Umbilical cord (tissue), 1 donor: ENCODE measurements at regions not wholly inside any gene's neighbourhood (a gene's known extent, or its start where the extent isn't known, plus 50 kb on each side); places are given as distances from the start of the nearest gene placed in this dataset.
"Not testable (repeated sequence)": the region's sequence is repeated elsewhere in the genome, so short reads cannot be mapped to it uniquely, and the experiment has no call there.

Experiments used
- DNase-seq: peaks from one replicate; pipeline ENCODE4 v3.0.0-alpha.2; 2015; ENCODE audit warnings: low spot score

GRCh38 chr3:159649951-159650350, 338.7 kb upstream of the IL12A start:
- no peak for DNase-seq

DNA sequence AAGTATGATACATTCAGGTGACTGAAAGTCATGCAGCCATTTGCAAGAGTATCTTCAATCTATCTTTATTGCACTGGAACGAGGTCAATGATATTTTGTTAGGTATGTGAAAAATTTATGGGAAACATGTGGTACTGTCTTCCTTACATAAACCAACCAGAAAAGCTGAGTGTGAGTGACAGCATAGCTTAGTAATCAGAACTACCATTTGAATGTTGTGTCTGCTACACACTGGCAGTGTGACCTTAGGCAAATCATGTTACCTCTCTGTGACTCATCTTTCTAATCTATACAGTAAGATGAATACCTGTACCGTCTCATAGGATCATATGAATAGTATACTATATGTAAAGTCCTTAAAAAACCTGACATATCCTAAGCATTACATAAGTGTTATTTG, 337.9 kb upstream of the IL12A start:
- DNase-seq, result no peak

DNA sequence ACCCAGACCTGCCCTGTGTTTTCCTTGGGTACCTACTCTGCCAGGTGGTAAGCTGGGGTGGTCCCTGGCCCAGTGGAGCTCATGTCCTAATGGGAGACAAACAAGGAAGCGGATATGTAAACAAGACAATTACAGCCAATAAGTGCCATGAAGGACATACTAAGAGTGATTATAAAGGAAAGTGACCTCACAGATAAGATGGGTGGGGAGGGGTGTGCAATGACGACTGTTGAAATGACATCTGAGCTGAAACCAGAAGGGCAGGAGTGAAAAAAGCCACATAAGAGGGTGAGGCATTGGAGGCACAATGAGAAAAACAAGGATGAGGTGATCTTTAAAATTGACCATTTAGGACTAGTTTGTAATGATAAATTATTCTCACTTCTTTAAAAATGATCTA, 336.2 kb upstream of the IL12A start:
- DNase-seq, result no peak

DNA sequence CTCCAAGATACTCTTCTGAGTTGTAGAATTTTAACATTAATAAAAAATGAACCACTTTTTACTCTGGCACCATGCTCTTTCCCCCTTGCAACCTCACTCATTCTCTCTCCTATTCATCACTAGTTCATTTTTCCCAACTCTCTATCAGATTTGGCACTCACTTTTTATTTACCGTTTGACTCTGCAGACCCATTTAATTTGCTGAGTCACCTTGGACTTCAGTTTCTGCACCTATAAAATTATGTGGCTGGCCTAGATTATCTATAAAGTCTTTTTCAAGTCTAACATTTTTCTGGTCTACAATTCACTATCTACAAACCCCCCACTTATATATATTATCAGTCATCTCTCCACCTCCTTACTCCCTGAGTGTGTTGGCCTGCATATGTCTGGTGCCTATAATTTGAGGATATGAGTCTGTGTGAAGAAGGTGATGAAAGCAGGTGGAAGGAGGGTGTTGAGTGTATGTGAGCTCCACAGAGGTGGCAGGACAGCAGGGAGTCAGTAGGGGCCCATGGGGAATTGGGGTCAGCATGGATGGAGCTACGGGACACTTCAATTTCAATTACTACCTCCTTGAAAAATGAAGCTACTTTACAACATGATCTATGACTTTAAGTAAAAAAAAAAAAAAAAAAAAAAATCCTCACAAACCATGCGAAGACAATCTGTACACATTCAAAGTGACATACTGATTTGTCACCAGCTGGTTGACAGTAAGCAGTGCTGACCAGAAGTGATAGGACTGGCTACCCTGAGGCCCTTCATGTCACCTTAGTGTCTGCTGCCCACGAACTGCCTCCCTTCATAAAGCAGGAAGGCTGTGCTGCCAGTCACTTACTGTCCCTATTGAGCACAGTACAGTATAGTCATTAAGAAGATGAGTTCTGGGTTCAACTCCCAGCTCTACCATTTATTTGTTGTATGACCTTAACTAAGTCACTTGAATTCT, 334.2 kb upstream of the IL12A start:
- no peak for DNase-seq

- DNase-seq, result no peak
These were observed 333.4 kb upstream of the IL12A start for GRCh38 chr3:159655202-159655601.

DNA sequence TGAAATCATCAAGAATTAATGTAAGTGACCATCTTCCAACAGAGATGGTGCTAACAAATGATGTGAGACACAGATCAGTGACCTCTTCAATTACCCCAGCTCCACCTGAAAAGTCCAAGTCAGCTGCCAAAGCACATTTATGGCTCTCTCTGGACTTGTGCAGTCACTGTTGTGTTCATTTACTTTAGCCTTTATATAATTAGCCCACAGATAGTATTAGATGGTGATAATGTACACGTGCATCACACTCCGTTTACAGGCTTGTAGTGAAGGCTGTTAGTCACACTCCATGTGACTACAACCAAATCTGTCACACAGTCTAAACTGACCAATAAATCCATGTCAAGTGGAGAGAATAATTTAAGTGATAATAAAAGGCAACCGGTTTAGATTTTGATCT, 331.5 kb upstream of the IL12A start:
- DNase-seq, result no peak

GRCh38 chr3:159657629-159658028, 331.0 kb upstream of the IL12A start:
- no peak for DNase-seq

GRCh38 chr3:159660326-159660725, 328.3 kb upstream of the IL12A start:
- no peak for DNase-seq

DNA sequence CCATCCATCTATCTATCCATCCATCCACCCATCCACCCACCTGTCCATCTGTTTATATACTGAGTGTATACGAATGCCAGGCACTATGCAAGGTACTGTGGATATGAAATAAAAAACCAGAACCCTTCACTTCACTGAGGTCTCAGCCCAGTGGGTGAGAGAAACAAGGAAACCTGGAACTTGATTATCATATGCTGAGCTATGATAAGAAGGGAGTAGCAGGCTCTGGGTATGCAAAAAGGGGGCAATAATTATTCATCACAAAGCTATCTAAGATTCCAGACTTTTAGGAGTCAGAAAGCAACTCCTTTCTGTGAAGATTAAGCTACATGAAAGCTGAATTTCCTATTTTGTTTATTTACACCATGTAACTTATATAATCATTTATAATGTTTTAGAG, 327.7 kb upstream of the IL12A start:
- DNase-seq, result no peak

DNA sequence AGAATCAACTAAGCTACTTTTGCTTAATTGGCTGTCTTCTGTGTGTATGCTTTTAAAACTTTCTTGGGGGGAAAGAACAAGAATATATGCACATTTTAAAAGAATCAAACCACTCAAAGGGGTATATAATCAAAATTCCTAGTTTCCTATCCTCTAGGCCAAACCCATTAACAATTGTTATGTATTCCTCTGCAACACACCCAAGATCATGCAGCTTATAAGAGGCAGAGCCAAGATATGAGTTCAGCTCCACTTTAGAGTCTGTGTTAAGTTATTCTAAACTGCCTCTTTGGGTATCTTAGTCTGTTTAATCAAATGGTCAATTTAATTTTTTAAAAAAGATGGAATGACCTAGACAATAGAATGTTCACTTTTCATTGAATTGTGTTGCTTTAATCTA, 326.1 kb upstream of the IL12A start:
- no peak for DNase-seq

DNA sequence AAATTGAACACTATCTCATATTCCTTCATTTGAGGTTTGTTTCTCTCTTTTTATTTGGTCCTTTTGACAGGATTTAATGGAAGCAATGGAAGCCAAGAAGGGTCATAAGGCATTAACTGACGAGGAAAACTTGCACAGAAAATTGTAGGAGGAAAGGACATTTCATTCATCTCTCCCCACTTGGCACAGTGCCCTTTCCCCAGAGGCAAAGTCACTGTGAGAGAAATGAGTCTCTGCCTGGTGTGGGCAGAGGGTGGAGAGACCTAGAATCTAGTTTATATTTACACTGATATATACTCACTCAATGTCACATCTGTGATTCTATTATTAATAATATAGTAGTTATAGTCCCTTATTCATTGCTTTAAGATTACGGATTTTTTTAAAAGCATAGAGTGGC, 324.6 kb upstream of the IL12A start:
- no peak for DNase-seq

GRCh38 chr3:159664653-159665052, 324.0 kb upstream of the IL12A start:
- no peak for DNase-seq

DNA sequence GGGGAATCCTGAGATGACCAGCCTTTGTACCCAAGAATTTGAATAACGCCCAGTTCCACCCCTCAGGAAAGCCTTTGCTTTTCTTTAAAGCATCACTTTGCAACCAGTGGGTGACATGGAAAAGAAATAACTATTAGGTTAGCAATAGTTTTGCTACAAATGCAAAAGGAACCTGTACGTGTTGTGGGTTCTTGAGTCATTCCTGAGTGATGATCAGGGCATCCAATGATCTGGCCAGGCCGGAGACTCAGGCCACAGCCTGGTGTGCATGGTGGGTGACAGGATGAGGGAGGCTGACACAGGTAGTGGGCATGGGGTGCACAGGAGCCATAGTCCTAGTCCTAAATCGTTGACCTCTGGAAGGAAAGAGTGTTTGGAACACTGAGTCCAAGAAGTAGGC, 321.4 kb upstream of the IL12A start:
- no peak for DNase-seq

DNA sequence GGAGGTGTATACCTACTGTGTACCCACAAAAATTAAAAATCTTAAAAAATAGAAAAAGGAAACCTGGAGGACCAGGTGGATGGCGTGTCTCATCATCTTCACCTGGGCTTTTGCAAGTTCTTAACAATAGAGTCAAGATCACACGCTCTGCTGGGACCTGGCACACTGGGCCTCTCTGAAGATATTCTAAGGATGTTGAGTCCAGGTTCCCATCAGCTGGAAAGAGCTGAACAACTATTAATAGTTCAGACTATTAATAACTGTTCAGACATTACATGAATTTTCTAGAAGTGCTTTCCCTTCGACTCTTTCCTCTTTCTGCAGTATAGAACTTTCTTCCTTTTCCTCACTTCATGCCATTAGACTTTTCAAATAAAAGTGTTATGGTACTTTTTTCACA, 320.2 kb upstream of the IL12A start:
- DNase-seq, result no peak

GRCh38 chr3:159668990-159669476, 319.6 kb upstream of the IL12A start:
- DNase-seq, result peak; percentile 10

GRCh38 chr3:159669766-159670165, 318.9 kb upstream of the IL12A start:
- peak; percentile 73 for DNase-seq

DNA sequence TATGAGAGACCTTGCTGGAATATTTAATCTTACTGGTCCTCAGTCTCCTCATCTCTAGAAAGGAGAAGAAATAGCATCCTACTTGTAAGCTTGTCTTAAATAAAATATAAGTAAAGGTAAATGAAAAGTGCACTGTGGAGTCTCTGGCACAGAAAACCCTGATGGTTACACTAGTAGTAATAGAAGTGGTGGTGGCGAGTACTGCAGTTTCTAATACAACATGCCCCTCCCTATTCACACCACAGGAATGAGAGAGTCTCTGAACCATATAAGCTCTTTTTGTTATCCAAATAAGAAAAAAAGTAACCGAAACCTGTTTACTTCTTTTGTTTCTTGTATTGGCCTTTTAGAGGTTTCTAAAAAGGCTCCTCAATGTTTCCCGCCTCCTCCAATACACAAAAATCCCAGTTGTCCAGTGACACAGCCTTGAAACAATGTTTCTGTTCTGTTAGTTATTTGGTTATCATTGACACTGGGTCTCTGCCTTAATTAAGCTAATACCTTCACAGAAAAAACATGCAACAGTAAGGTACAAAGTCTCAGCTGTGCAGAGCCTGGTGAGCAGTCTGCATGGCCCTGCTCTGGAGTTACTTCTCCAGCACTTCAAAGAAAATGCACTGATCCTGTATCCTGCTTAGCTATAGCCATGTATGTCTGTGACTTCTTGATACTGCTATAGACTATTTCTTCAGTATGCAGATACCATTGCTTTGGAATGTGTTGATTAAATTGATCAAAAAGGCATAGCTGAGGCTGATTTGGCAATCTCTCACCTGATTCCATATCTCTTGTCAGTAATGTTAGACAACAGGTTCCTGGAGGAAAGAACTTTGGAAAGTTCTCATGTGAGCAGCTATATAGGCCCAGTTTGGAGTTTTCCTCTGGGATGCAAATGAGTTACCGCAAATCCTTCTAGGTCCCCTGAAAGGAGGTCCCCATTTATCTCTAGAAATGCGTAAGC, 315.6 kb upstream of the IL12A start:
- no peak for DNase-seq

DNA sequence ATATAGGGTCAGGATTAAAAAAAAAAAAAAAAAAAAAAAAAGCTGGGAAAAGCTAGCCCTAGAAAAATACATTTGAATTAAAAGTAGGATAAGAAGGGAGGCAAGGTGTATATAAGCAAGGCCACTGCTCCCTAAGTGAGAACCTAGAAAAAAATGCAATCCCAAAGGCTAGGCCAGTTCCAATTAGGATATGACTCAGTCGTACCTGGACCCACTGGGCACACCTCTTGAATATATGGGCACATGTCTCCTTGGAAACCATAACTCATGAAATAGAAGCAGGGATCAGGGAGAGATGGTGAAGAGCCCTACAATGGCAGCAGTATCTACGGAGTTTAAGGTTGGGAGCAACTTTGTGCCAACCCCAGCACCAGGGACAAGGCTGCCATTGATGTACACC, 314.1 kb upstream of the IL12A start:
- DNase-seq, result no peak

DNA sequence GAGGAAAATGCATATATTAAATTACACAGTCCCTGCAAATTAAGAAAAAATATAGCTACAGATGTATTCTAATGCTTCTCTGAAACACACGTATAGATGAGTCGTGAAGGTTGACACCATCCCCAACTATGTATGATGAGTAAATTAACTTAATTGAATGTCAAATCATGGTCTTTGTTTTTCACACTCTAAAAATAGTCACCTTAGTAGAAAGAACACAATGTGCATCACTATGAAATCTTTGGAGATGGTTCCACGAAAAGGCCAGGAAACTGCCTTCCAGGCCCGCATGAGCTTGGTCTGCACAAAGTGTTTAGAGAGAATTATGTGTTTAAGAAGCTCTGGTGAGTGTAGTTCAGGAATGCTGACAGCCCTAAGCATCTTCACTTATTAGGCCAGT, 313.4 kb upstream of the IL12A start:
- DNase-seq, result no peak

GRCh38 chr3:159679900-159680299, 308.7 kb upstream of the IL12A start:
- DNase-seq, result no peak

- not testable (repeated sequence) for DNase-seq
These were observed 306.9 kb upstream of the IL12A start for GRCh38 chr3:159681717-159682116.

- no peak for DNase-seq
These were observed 302.8 kb upstream of the IL12A start for GRCh38 chr3:159685801-159686200.
